ENCODE measurements at regions not wholly inside any gene's neighbourhood (a gene's known extent, or its start where the extent isn't known, plus 50 kb on each side); places are given as distances from the start of the nearest gene placed in this dataset.

GRCh38 chr16:73248316-73248715 is 200.4 kb upstream of the ZFHX3 start:
- TF ChIP-seq CTCF (IDR thresholded peaks at IDR 0.05) (no peak), POLR2A (IDR thresholded peaks at IDR 0.05) (no peak)

Measured in right lobe of liver (tissue), 4 donors.